ENCODE measurements at regions not wholly inside any gene's neighbourhood (a gene's known extent, or its start where the extent isn't known, plus 50 kb on each side); places are given as distances from the start of the nearest gene placed in this dataset.

DNA sequence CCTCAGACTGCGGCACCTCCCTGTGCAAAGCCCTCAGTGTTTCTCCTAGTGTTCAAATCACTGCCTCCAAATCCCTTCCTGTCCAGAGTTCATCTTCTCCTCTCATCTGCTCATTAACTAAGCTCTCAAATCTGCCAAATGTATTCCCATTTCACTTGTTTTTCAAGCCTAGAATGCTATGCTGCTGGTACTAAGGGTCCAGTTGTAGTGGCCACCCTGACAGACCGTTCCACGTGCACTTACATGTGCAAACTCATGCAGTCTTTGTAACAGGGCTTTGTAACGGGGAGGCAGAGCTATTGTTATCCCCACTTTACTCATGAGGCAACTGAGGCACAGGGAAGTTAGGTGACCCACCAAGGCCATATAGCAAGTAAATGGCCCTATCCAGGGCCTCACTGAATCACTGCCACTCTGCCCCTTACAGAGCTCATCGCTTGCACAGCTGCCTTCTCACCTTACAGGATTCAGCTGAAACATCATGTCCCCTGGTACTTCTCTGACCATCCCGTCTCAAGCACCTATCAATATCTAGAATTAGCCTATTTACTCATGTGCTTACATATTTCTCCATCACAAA, 153.0 kb upstream of the PDE1C start:
- H3K4me3 ChIP-seq (ENCODE audit: low read length) = no peak overlapping the region
- no TSS peak for BruUV-seq (replicated peaks)
- no peak for DNase-seq
- ChIA-PET CTCF (no interaction called here), POLR2A (ENCODE audit: unreplicated experiment) (no interaction called here)
- H3K9ac ChIP-seq (ENCODE audit: low read length) = no peak overlapping the region
- intact Hi-C loops (cut with micrococcal nuclease) = no loop called here
- no peaks in the 10 kb centered on the region for H3K36me3 ChIP-seq (ENCODE audit: low read depth, low read length)
- no peaks in the 10 kb centered on the region for H3K4me1 ChIP-seq (ENCODE audit: insufficient read depth, low read length)
- no peaks in the 10 kb centered on the region for H3K9me2 ChIP-seq (replicated peaks; ENCODE audit: low read length)
- TF ChIP-seq EZH2phosphoT487 (IDR thresholded peaks at IDR 0.05; ENCODE audit: borderline replicate concordance, low read length) = no peak
- TF ChIP-seq, protein P1, sequence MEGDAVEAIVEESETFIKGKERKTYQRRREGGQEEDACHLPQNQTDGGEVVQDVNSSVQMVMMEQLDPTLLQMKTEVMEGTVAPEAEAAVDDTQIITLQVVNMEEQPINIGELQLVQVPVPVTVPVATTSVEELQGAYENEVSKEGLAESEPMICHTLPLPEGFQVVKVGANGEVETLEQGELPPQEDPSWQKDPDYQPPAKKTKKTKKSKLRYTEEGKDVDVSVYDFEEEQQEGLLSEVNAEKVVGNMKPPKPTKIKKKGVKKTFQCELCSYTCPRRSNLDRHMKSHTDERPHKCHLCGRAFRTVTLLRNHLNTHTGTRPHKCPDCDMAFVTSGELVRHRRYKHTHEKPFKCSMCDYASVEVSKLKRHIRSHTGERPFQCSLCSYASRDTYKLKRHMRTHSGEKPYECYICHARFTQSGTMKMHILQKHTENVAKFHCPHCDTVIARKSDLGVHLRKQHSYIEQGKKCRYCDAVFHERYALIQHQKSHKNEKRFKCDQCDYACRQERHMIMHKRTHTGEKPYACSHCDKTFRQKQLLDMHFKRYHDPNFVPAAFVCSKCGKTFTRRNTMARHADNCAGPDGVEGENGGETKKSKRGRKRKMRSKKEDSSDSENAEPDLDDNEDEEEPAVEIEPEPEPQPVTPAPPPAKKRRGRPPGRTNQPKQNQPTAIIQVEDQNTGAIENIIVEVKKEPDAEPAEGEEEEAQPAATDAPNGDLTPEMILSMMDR (conservative IDR thresholded peaks at IDR 0.05; ENCODE audit: low read depth, low read length) = no peak
- no peak for TF ChIP-seq EZH2 (IDR thresholded peaks at IDR 0.05; ENCODE audit: low read length, unreplicated experiment)
- no peaks in the 10 kb centered on the region for H4K20me1 ChIP-seq (ENCODE audit: low read length)
- no peak overlapping the region for H2AFZ ChIP-seq (ENCODE audit: low read length)
- H3K9me3 ChIP-seq (ENCODE audit: low read length) = no peaks in the 10 kb centered on the region
- H3K4me2 ChIP-seq (ENCODE audit: low read length) = no peak overlapping the region
- ATAC-seq = no peak
- H3K27me3 ChIP-seq (ENCODE audit: low read length) = peaks cover 86% of the 10 kb centered on the region
- H3F3A ChIP-seq (ENCODE audit: low read length, unreplicated experiment) = no peaks in the 10 kb centered on the region
- no peak overlapping the region for H3K27ac ChIP-seq (ENCODE audit: low read length)
- H3K79me2 ChIP-seq (ENCODE audit: low read length) = no peaks in the 10 kb centered on the region

DNA sequence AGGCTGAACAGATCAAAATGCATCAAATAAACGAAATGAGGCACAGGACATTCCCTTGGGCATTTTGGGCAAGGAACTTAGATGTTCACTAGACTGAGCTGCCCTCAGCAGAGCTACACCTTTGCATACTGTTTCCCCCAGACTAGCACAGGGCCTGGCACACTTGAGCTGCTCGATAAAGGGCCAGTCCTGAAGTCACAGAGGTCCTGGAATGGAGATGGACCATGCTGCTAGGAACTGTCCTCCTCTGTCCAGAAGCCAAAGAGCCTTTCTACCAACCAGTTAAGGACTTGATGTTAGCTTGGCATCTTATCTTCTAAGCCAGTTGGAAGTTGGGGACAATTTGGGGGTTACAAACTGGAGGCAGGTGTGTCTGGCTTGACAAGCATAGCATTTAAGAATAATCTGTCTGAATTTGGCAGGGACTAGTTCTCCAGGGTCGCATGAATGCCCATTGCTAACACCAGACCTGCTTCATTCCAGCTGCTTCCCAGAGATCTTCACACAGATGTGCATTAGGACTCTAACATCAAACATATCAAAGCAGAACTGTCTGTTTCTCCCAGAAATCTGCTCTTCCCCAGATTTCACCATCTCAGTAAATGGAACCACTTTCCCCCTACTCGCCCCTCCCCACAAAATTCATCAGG, 152.2 kb upstream of the PDE1C start:
- H3F3A ChIP-seq (ENCODE audit: low read length, unreplicated experiment) = no peaks in the 10 kb centered on the region
- no peak overlapping the region for H3K4me2 ChIP-seq (ENCODE audit: low read length)
- H4K20me1 ChIP-seq (ENCODE audit: low read length) = no peaks in the 10 kb centered on the region
- H3K36me3 ChIP-seq (ENCODE audit: low read depth, low read length) = no peaks in the 10 kb centered on the region
- H3K9ac ChIP-seq (ENCODE audit: low read length) = no peak overlapping the region
- CTCF ChIA-PET = no interaction called here
- no TSS peak for BruUV-seq (replicated peaks)
- intact Hi-C loops (cut with micrococcal nuclease) = no loop called here
- H3K4me1 ChIP-seq (ENCODE audit: insufficient read depth, low read length) = no peaks in the 10 kb centered on the region
- no peaks in the 10 kb centered on the region for H3K9me2 ChIP-seq (replicated peaks; ENCODE audit: low read length)
- no peaks in the 10 kb centered on the region for H3K9me3 ChIP-seq (ENCODE audit: low read length)
- TF ChIP-seq EZH2 (IDR thresholded peaks at IDR 0.05; ENCODE audit: low read length, unreplicated experiment) (no peak), EZH2phosphoT487 (IDR thresholded peaks at IDR 0.05; ENCODE audit: borderline replicate concordance, low read length) (no peak)
- TF ChIP-seq, protein P1 (conservative IDR thresholded peaks at IDR 0.05; ENCODE audit: low read depth, low read length) = no peak
- DNase-seq (no peak), ATAC-seq (no peak)
- no peak overlapping the region for H2AFZ ChIP-seq (ENCODE audit: low read length)
- peaks cover 86% of the 10 kb centered on the region for H3K27me3 ChIP-seq (ENCODE audit: low read length)
- POLR2A ChIA-PET (ENCODE audit: unreplicated experiment) = no interaction called here
- H3K27ac ChIP-seq (ENCODE audit: low read length) = no peak overlapping the region
- no peak overlapping the region for H3K4me3 ChIP-seq (ENCODE audit: low read length)
- no peaks in the 10 kb centered on the region for H3K79me2 ChIP-seq (ENCODE audit: low read length)

DNA sequence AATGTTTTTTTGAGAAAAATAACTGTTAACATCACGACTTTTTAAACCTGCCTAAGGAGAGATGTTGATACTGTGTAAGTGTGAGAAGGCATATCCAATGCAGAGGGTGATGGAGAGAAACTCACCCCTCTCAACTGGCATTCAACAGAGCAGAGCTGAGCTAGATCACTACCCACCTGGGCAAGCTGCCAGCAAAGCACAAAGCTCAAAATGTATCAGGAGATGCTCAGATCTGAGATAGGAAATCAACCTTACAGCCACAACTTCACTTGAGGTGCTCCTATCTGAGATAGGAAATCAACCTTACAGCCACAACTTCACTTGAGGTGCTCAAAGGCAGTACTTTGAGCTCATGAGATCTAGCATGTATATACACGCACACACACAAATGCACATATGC, 151.5 kb upstream of the PDE1C start:
- ChIA-PET CTCF (no interaction called here), POLR2A (ENCODE audit: unreplicated experiment) (no interaction called here)
- no peaks in the 10 kb centered on the region for H3F3A ChIP-seq (ENCODE audit: low read length, unreplicated experiment)
- H3K9me2 ChIP-seq (replicated peaks; ENCODE audit: low read length) = no peaks in the 10 kb centered on the region
- H3K4me3 ChIP-seq (ENCODE audit: low read length) = no peak overlapping the region
- H3K9ac ChIP-seq (ENCODE audit: low read length) = no peak overlapping the region
- H3K9me3 ChIP-seq (ENCODE audit: low read length) = no peaks in the 10 kb centered on the region
- ATAC-seq (no peak), DNase-seq (no peak)
- no peak overlapping the region for H2AFZ ChIP-seq (ENCODE audit: low read length)
- TF ChIP-seq, protein P1 (conservative IDR thresholded peaks at IDR 0.05; ENCODE audit: low read depth, low read length) = no peak
- TF ChIP-seq EZH2phosphoT487 (IDR thresholded peaks at IDR 0.05; ENCODE audit: borderline replicate concordance, low read length) = no peak
- intact Hi-C loops (cut with micrococcal nuclease) = no loop called here
- H3K27me3 ChIP-seq (ENCODE audit: low read length) = peaks cover 84% of the 10 kb centered on the region
- no TSS peak for BruUV-seq (replicated peaks)
- no peaks in the 10 kb centered on the region for H3K4me1 ChIP-seq (ENCODE audit: insufficient read depth, low read length)
- H4K20me1 ChIP-seq (ENCODE audit: low read length) = no peaks in the 10 kb centered on the region
- no peaks in the 10 kb centered on the region for H3K36me3 ChIP-seq (ENCODE audit: low read depth, low read length)
- H3K79me2 ChIP-seq (ENCODE audit: low read length) = no peaks in the 10 kb centered on the region
- H3K4me2 ChIP-seq (ENCODE audit: low read length) = no peak overlapping the region
- no peak overlapping the region for H3K27ac ChIP-seq (ENCODE audit: low read length)

All from PC-3 (cell line).